ENCODE measurements at regions not wholly inside any gene's neighbourhood (a gene's known extent, or its start where the extent isn't known, plus 50 kb on each side); places are given as distances from the start of the nearest gene placed in this dataset.

DNA sequence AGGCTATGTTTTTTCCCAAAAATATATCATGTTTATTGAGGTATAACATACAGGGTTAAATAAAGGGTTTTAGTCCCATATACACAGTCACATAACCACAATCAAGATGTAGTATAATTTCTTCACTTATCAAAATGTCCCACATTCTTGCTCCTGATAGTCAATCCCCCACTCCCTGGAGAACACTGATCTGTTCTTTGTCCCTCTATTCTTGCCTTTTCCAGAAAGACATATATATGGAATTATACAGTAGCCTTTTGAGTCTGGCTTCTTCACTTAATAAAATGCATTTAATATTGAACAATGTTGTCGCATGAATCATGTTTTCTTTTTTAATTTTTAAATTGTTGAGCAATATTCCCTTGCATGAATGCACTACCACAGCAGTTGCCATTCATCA is 1059.7 kb downstream of the TSN start:
- ChIA-PET CTCF (no interaction called here), POLR2A (no interaction called here)
- H3K4me3 ChIP-seq (ENCODE audit: control extremely low read depth in 1 of 5, extremely low read depth in 1 of 5, insufficient read depth in 1 of 5, low read depth in 2 of 5, low read length in 4 of 5), result no peak overlapping the region
- Mint-ChIP-seq H3K27ac (no peak overlapping the region), H3K9me3 (ENCODE audit: insufficient read depth) (peaks cover 6% of the 10 kb centered on the region), H3K27me3 (no peaks in the 10 kb centered on the region), H3K4me1 (no peaks in the 10 kb centered on the region), H3K4me3 (no peak overlapping the region)
- H3K4me1 ChIP-seq (ENCODE audit: control insufficient read depth in 2 of 2, insufficient read depth in 2 of 2, low read length in 2 of 2), result no peaks in the 10 kb centered on the region
- DNase-seq, result no peak
- H3K79me2 ChIP-seq (ENCODE audit: control insufficient read depth, insufficient read depth, low read length), result no peaks in the 10 kb centered on the region
- H2AFZ ChIP-seq (ENCODE audit: insufficient read depth, low read depth, low read length, poor library complexity, severe bottlenecking), result no peak overlapping the region
- no peak overlapping the region for H3K27ac ChIP-seq (ENCODE audit: low read length in 2 of 2)
- no peak overlapping the region for H3K4me2 ChIP-seq (replicated peaks; ENCODE audit: low read depth, low read length, poor library complexity, severe bottlenecking)
- no peaks in the 10 kb centered on the region for H3K36me3 ChIP-seq (replicated peaks in 1 of 2; ENCODE audit: control extremely low read depth in 1 of 2, control insufficient read depth in 1 of 2, extremely low read depth in 1 of 2, insufficient read depth in 2 of 2, low read length in 1 of 2)
- no peak for ATAC-seq (ENCODE audit: low read depth)
- H3K9ac ChIP-seq (ENCODE audit: low read length), result no peak overlapping the region
- TF ChIP-seq, protein P1, sequence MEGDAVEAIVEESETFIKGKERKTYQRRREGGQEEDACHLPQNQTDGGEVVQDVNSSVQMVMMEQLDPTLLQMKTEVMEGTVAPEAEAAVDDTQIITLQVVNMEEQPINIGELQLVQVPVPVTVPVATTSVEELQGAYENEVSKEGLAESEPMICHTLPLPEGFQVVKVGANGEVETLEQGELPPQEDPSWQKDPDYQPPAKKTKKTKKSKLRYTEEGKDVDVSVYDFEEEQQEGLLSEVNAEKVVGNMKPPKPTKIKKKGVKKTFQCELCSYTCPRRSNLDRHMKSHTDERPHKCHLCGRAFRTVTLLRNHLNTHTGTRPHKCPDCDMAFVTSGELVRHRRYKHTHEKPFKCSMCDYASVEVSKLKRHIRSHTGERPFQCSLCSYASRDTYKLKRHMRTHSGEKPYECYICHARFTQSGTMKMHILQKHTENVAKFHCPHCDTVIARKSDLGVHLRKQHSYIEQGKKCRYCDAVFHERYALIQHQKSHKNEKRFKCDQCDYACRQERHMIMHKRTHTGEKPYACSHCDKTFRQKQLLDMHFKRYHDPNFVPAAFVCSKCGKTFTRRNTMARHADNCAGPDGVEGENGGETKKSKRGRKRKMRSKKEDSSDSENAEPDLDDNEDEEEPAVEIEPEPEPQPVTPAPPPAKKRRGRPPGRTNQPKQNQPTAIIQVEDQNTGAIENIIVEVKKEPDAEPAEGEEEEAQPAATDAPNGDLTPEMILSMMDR (IDR thresholded peaks at IDR 0.05), result no peak
- no peak for TF ChIP-seq EZH2 (IDR thresholded peaks at IDR 0.05; ENCODE audit: borderline replicate concordance, insufficient read depth, low read depth, low read length, poor library complexity, severe bottlenecking)
- peaks cover 0 to 3% (median 0%) of the 10 kb centered on the region in 3 donors for H3K9me3 ChIP-seq (ENCODE audit: control extremely low read depth in 1 of 3, control insufficient read depth in 2 of 3, insufficient read depth in 1 of 3, low read length in 2 of 3)
- no peaks in the 10 kb centered on the region for H3K27me3 ChIP-seq (replicated peaks in 1 of 4; ENCODE audit: control extremely low read depth in 1 of 4, control insufficient read depth in 3 of 4, insufficient read depth in 4 of 4, low read length in 3 of 4)
- no peaks in the 10 kb centered on the region for H4K20me1 ChIP-seq (ENCODE audit: control insufficient read depth, insufficient read depth, low read length, poor library complexity, severe bottlenecking)
- no CpG with 5 or more reads among the region's 1 CpG for WGBS (ENCODE audit: insufficient coverage)
- intact Hi-C loops (cut with micrococcal nuclease), result no loop called here

DNA sequence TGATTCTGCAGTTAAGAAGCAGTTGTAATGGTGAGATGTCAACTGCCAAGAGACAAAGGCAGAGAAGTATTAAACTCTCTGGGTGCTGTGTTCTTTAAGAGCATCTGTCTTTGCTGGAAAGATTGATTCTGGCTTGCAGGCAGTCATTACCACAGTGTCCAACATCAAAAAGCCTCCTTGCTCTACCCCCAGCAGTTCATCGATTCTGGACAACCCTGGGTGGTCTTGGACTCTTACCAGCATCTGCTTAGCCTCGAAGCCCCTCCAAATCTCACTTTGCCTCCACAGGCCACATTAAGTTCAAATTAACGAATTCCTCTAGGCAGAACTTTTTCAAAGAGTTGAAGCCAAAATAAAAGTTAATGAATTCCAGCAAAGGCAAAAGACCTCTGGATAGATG is 1061.4 kb downstream of the TSN start:
- TF ChIP-seq EZH2 (IDR thresholded peaks at IDR 0.05; ENCODE audit: borderline replicate concordance, insufficient read depth, low read depth, low read length, poor library complexity, severe bottlenecking), result no peak
- TF ChIP-seq, protein P1 (IDR thresholded peaks at IDR 0.05), result no peak
- Histone ChIP-seq H3K4me1 (ENCODE audit: control insufficient read depth in 2 of 2, insufficient read depth in 2 of 2, low read length in 2 of 2) (no peaks in the 10 kb centered on the region), H3K9ac (ENCODE audit: low read length) (no peak overlapping the region), H2AFZ (ENCODE audit: insufficient read depth, low read depth, low read length, poor library complexity, severe bottlenecking) (no peak overlapping the region), H3K4me3 (ENCODE audit: control extremely low read depth in 1 of 5, extremely low read depth in 1 of 5, insufficient read depth in 1 of 5, low read depth in 2 of 5, low read length in 4 of 5) (no peak overlapping the region), H4K20me1 (ENCODE audit: control insufficient read depth, insufficient read depth, low read length, poor library complexity, severe bottlenecking) (no peaks in the 10 kb centered on the region), H3K27ac (ENCODE audit: low read length in 2 of 2) (no peak overlapping the region), H3K36me3 (replicated peaks in 1 of 2; ENCODE audit: control extremely low read depth in 1 of 2, control insufficient read depth in 1 of 2, extremely low read depth in 1 of 2, insufficient read depth in 2 of 2, low read length in 1 of 2) (no peaks in the 10 kb centered on the region), H3K9me3 (ENCODE audit: control extremely low read depth in 1 of 3, control insufficient read depth in 2 of 3, insufficient read depth in 1 of 3, low read length in 2 of 3) (peaks cover 0 to 3% (median 0%) of the 10 kb centered on the region in 3 donors), H3K4me2 (replicated peaks; ENCODE audit: low read depth, low read length, poor library complexity, severe bottlenecking) (no peak overlapping the region), H3K27me3 (replicated peaks in 1 of 4; ENCODE audit: control extremely low read depth in 1 of 4, control insufficient read depth in 3 of 4, insufficient read depth in 4 of 4, low read length in 3 of 4) (no peaks in the 10 kb centered on the region), H3K79me2 (ENCODE audit: control insufficient read depth, insufficient read depth, low read length) (no peaks in the 10 kb centered on the region)
- H3K27ac Mint-ChIP-seq, result no peak overlapping the region
- peaks cover 3% of the 10 kb centered on the region for H3K9me3 Mint-ChIP-seq (ENCODE audit: insufficient read depth)
- 66% methylated on average over 3 of the region's 3 CpGs for WGBS (ENCODE audit: insufficient coverage)
- H3K4me3 Mint-ChIP-seq, result no peak overlapping the region
- no peaks in the 10 kb centered on the region for H3K27me3 Mint-ChIP-seq
- no peak for ATAC-seq (ENCODE audit: low read depth)
- H3K4me1 Mint-ChIP-seq, result no peaks in the 10 kb centered on the region
- no peak for DNase-seq
- intact Hi-C loops (cut with micrococcal nuclease), result no loop called here
- POLR2A ChIA-PET, result no interaction called here
- CTCF ChIA-PET, result no interaction called here
